HEK293 (cell line): ENCODE measurements at regions not wholly inside any gene's neighbourhood (a gene's known extent, or its start where the extent isn't known, plus 50 kb on each side); places are given as distances from the start of the nearest gene placed in this dataset.

Experiments used
- ATF2 ChIP-seq: fragments of 450-650 bp; formaldehyde crosslinking; IDR thresholded peaks from 2 replicates; pipeline ENCODE4 v1.5.1; 2016; ENCODE audit warnings: missing biosample characterization, missing genetic modification characterization, low read depth
- HIC1 ChIP-seq: fragments of 450-650 bp; formaldehyde crosslinking; IDR thresholded peaks from 2 replicates; pipeline ENCODE4 v1.5.1; 2016; ENCODE audit warnings: missing biosample characterization, missing genetic modification characterization
- ZBTB17 ChIP-seq: fragments of 450-650 bp; formaldehyde crosslinking; IDR thresholded peaks from 2 replicates; pipeline ENCODE4 v1.5.1; 2016; ENCODE audit warnings: missing biosample characterization, missing genetic modification characterization
- ZNF175 ChIP-seq: fragments of 450-650 bp; formaldehyde crosslinking; IDR thresholded peaks from 2 replicates; pipeline ENCODE4 v1.5.1; 2016; ENCODE audit warnings: missing biosample characterization, missing genetic modification characterization
- ZNF223 ChIP-seq: fragments of 450-650 bp; formaldehyde crosslinking; IDR thresholded peaks from 2 replicates; pipeline ENCODE4 v1.5.1; 2016; ENCODE audit warnings: missing biosample characterization, missing genetic modification characterization
- ZNF24 ChIP-seq: fragments of 450-650 bp; formaldehyde crosslinking; IDR thresholded peaks from 2 replicates; pipeline ENCODE4 v1.5.1; 2016; ENCODE audit warnings: missing biosample characterization, missing genetic modification characterization
- ZNF248 ChIP-seq: fragments of 450-650 bp; formaldehyde crosslinking; IDR thresholded peaks from 2 replicates; pipeline ENCODE4 v1.5.1; 2017; ENCODE audit warnings: missing biosample characterization, missing genetic modification characterization
- ZNF544 ChIP-seq: fragments of 450-650 bp; formaldehyde crosslinking; IDR thresholded peaks from 2 replicates; pipeline ENCODE4 v1.5.0; 2017; ENCODE audit warnings: missing biosample characterization, missing genetic modification characterization
- TF ChIP-seq, protein P1 (sequence below): fragments of 450-650 bp; formaldehyde crosslinking; IDR thresholded peaks from 2 replicates; pipeline ENCODE4 v1.5.1; 2016; ENCODE audit warnings: missing biosample characterization, missing genetic modification characterization
- TF ChIP-seq, protein P2 (sequence below): fragments of 450-650 bp; formaldehyde crosslinking; IDR thresholded peaks from 2 replicates; pipeline ENCODE4 v1.5.1; 2016; ENCODE audit warnings: missing biosample characterization, missing genetic modification characterization
- TF ChIP-seq, protein P3 (sequence below): fragments of 450-650 bp; formaldehyde crosslinking; IDR thresholded peaks from 2 replicates; pipeline ENCODE4 v1.5.1; 2017; ENCODE audit warnings: missing biosample characterization, missing genetic modification characterization
- TF ChIP-seq, protein P4 (sequence below): fragments of 450-650 bp; formaldehyde crosslinking; IDR thresholded peaks from 2 replicates; pipeline ENCODE4 v1.5.1; 2016; ENCODE audit warnings: missing biosample characterization, missing genetic modification characterization
- TF ChIP-seq, protein P5 (sequence below): fragments of 450-650 bp; formaldehyde crosslinking; IDR thresholded peaks from 2 replicates; pipeline ENCODE4 v1.5.1; 2016; ENCODE audit warnings: missing biosample characterization, missing genetic modification characterization

DNA sequence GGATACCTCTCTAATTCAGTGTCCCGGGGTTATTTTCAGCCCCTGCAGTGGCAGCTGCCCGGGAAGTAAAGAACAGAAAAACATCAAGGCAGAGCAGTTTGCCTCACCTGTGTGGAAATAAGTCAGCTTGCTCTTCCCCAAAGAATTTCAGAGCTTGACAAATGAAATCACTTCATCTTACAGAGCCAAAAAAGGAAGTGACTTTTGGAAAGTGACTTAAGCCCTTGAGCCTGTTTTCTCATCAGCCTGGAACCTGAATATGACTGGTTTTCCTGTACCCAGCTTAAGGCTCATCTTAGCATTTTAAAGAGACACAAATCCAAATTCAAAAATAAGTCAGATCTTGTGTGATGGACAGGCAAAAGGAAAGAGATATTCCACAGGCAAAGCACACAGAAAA, 211.6 kb downstream of the RCHY1 start:
- TF ChIP-seq, protein P1, sequence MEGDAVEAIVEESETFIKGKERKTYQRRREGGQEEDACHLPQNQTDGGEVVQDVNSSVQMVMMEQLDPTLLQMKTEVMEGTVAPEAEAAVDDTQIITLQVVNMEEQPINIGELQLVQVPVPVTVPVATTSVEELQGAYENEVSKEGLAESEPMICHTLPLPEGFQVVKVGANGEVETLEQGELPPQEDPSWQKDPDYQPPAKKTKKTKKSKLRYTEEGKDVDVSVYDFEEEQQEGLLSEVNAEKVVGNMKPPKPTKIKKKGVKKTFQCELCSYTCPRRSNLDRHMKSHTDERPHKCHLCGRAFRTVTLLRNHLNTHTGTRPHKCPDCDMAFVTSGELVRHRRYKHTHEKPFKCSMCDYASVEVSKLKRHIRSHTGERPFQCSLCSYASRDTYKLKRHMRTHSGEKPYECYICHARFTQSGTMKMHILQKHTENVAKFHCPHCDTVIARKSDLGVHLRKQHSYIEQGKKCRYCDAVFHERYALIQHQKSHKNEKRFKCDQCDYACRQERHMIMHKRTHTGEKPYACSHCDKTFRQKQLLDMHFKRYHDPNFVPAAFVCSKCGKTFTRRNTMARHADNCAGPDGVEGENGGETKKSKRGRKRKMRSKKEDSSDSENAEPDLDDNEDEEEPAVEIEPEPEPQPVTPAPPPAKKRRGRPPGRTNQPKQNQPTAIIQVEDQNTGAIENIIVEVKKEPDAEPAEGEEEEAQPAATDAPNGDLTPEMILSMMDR, result no peak
- TF ChIP-seq ZNF24, result no peak
- no peak for TF ChIP-seq ZNF223 (tag by site-specific recombination)
- TF ChIP-seq, protein P2, sequence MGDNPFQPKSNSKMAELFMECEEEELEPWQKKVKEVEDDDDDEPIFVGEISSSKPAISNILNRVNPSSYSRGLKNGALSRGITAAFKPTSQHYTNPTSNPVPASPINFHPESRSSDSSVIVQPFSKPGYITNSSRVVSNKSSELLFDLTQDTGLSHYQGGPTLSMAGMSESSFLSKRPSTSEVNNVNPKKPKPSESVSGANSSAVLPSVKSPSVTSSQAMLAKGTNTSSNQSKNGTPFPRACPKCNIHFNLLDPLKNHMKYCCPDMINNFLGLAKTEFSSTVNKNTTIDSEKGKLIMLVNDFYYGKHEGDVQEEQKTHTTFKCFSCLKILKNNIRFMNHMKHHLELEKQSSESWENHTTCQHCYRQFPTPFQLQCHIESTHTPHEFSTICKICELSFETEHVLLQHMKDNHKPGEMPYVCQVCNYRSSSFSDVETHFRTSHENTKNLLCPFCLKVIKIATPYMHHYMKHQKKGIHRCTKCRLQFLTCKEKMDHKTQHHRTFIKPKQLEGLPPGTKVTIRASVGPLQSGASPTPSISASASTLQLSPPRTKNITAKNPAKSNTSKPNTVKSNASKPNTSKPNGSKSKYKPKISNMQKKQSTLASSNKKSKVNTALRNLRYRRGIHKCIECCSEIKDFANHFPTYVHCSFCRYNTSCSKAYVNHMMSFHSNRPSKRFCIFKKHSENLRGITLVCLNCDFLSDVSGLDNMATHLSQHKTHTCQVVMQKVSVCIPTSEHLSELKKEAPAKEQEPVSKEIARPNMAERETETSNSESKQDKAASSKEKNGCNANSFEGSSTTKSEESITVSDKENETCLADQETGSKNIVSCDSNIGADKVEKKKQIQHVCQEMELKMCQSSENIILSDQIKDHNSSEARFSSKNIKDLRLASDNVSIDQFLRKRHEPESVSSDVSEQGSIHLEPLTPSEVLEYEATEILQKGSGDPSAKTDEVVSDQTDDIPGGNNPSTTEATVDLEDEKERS (tag by site-specific recombination), result no peak
- TF ChIP-seq, protein P3, sequence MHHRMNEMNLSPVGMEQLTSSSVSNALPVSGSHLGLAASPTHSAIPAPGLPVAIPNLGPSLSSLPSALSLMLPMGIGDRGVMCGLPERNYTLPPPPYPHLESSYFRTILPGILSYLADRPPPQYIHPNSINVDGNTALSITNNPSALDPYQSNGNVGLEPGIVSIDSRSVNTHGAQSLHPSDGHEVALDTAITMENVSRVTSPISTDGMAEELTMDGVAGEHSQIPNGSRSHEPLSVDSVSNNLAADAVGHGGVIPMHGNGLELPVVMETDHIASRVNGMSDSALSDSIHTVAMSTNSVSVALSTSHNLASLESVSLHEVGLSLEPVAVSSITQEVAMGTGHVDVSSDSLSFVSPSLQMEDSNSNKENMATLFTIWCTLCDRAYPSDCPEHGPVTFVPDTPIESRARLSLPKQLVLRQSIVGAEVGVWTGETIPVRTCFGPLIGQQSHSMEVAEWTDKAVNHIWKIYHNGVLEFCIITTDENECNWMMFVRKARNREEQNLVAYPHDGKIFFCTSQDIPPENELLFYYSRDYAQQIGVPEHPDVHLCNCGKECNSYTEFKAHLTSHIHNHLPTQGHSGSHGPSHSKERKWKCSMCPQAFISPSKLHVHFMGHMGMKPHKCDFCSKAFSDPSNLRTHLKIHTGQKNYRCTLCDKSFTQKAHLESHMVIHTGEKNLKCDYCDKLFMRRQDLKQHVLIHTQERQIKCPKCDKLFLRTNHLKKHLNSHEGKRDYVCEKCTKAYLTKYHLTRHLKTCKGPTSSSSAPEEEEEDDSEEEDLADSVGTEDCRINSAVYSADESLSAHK (tag by site-specific recombination), result no peak
- TF ChIP-seq ATF2 (tag by site-specific recombination), result no peak
- no peak for TF ChIP-seq ZNF544 (tag by site-specific recombination)
- no peak for TF ChIP-seq ZNF175 (tag by site-specific recombination)
- TF ChIP-seq, protein P4, sequence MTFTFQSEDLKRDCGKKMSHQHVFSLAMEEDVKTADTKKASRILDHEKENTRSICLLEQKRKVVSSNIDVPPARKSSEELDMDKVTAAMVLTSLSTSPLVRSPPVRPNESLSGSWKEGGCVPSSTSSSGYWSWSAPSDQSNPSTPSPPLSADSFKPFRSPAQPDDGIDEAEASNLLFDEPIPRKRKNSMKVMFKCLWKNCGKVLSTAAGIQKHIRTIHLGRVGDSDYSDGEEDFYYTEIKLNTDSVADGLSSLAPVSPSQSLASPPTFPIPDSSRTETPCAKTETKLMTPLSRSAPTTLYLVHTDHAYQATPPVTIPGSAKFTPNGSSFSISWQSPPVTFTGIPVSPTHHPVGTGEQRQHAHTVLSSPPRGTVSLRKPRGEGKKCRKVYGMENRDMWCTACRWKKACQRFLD (tag by site-specific recombination), result no peak
- no peak for TF ChIP-seq HIC1 (tag by site-specific recombination)
- no peak for TF ChIP-seq ZBTB17
- TF ChIP-seq, protein P5, sequence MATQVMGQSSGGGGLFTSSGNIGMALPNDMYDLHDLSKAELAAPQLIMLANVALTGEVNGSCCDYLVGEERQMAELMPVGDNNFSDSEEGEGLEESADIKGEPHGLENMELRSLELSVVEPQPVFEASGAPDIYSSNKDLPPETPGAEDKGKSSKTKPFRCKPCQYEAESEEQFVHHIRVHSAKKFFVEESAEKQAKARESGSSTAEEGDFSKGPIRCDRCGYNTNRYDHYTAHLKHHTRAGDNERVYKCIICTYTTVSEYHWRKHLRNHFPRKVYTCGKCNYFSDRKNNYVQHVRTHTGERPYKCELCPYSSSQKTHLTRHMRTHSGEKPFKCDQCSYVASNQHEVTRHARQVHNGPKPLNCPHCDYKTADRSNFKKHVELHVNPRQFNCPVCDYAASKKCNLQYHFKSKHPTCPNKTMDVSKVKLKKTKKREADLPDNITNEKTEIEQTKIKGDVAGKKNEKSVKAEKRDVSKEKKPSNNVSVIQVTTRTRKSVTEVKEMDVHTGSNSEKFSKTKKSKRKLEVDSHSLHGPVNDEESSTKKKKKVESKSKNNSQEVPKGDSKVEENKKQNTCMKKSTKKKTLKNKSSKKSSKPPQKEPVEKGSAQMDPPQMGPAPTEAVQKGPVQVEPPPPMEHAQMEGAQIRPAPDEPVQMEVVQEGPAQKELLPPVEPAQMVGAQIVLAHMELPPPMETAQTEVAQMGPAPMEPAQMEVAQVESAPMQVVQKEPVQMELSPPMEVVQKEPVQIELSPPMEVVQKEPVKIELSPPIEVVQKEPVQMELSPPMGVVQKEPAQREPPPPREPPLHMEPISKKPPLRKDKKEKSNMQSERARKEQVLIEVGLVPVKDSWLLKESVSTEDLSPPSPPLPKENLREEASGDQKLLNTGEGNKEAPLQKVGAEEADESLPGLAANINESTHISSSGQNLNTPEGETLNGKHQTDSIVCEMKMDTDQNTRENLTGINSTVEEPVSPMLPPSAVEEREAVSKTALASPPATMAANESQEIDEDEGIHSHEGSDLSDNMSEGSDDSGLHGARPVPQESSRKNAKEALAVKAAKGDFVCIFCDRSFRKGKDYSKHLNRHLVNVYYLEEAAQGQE (tag by site-specific recombination), result no peak
- no peak for TF ChIP-seq ZNF248
